Esophagus squamous epithelium (tissue), 4 donors: ENCODE measurements at regions not wholly inside any gene's neighbourhood (a gene's known extent, or its start where the extent isn't known, plus 50 kb on each side); places are given as distances from the start of the nearest gene placed in this dataset.

ENCODE experiments used
- POLR2A ChIP-seq, 4 donors: fragments of 450-650 bp; IDR thresholded peaks; one replicate each; pipeline ENCODE4 v1.6.1; 2017; ENCODE audit warnings: antibody characterized with exemption in 4 of 4, mild to moderate bottlenecking in 4 of 4, moderate library complexity in 3 of 4
- TF ChIP-seq, protein P1 (sequence below), 6 experiments: fragments of 450-650 bp in 4 of 6; fragments of 200-600 bp in 2 of 6; sonication (generic) in 2 of 6; IDR thresholded peaks; one replicate each; pipeline ENCODE4 v1.5.1; 2016 to 2019; ENCODE audit warnings: antibody characterized with exemption in 6 of 6, mild to moderate bottlenecking in 4 of 6, moderate library complexity in 4 of 6

DNA sequence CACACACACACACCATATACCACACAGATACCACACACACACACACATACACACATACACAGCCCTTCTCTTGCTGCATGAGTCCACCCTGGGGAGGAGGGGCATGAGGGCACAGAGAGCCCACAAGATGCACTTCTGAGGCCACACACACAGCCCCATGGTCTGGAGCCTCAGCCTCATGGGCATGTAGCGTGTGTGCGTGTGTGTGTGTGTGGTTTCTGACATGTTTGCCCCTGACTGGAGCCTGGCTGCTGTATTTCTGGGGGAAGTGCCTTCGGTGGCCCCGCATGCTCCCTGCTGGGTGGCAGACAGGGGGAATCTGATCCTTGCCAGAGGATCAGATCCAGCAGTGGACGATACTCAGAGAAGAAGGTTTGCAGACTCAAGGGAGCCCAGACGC is 97.0 kb upstream of the PRR5 start:
- TF ChIP-seq POLR2A (IDR thresholded peaks at IDR 0.05): no peak
- TF ChIP-seq, protein P1, sequence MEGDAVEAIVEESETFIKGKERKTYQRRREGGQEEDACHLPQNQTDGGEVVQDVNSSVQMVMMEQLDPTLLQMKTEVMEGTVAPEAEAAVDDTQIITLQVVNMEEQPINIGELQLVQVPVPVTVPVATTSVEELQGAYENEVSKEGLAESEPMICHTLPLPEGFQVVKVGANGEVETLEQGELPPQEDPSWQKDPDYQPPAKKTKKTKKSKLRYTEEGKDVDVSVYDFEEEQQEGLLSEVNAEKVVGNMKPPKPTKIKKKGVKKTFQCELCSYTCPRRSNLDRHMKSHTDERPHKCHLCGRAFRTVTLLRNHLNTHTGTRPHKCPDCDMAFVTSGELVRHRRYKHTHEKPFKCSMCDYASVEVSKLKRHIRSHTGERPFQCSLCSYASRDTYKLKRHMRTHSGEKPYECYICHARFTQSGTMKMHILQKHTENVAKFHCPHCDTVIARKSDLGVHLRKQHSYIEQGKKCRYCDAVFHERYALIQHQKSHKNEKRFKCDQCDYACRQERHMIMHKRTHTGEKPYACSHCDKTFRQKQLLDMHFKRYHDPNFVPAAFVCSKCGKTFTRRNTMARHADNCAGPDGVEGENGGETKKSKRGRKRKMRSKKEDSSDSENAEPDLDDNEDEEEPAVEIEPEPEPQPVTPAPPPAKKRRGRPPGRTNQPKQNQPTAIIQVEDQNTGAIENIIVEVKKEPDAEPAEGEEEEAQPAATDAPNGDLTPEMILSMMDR (IDR thresholded peaks at IDR 0.05): no peak
